Activated CD4-positive, alpha-beta T cell treated with anti-CD3 and anti-CD28 coated beads for 36 hours (primary cell): ENCODE measurements at regions not wholly inside any gene's neighbourhood (a gene's known extent, or its start where the extent isn't known, plus 50 kb on each side); places are given as distances from the start of the nearest gene placed in this dataset.

Experiments
- ATAC-seq: fragments of 200-7000 bp; cut with Tn5 transposase; one replicate; pipeline ENCODE4 v1.10.0; 2021; ENCODE audit warnings: mild to moderate bottlenecking, moderate library complexity
- CTCF ChIA-PET: fragments of 350-600 bp; sonication (Branson Sonifier 250); formaldehyde crosslinking; loops from one replicate; lab custom pipeline; 2021; ENCODE audit warnings: antibody characterized with exemption; lab: Charles Lee
- POLR2A ChIA-PET: fragments of 350-600 bp; sonication (Branson Sonifier 250); formaldehyde crosslinking; loops from one replicate; lab custom pipeline; 2021; ENCODE audit warnings: antibody characterized with exemption, inconsistent platforms; lab: Charles Lee
- DNase-seq: peaks from one replicate; pipeline ENCODE4 v3.0.0-alpha.2; 2020
- H3K27ac Mint-ChIP-seq: one replicate; pipeline ENCODE4 v1.8.0; 2021; ENCODE audit warnings: mixed read lengths
- H3K27me3 Mint-ChIP-seq: one replicate; pipeline ENCODE4 v1.8.0; 2021; ENCODE audit warnings: mixed read lengths
- H3K36me3 Mint-ChIP-seq: one replicate; pipeline ENCODE4 v1.8.0; 2021; ENCODE audit warnings: low read depth, mixed read lengths
- H3K4me1 Mint-ChIP-seq: one replicate; pipeline ENCODE4 v1.8.0; 2021; ENCODE audit warnings: mixed read lengths
- H3K4me3 Mint-ChIP-seq: one replicate; pipeline ENCODE4 v1.8.0; 2021; ENCODE audit warnings: mild to moderate bottlenecking, moderate library complexity, mixed read lengths
- H3K9me3 Mint-ChIP-seq: one replicate; pipeline ENCODE4 v1.8.0; 2021; ENCODE audit warnings: low read depth, mixed read lengths
- intact Hi-C, 2 experiments: fragments of 100-400 bp; cut with DNase I in 1 of 2; cut with micrococcal nuclease in 1 of 2; formaldehyde crosslinking; loops; one replicate each; pipeline versions ENCODE4 v1.14.2 to v1.15.1; 2022 to 2024; cut with DNase I, micrococcal nuclease

- ChIA-PET POLR2A (no interaction called here), CTCF (no interaction called here)
- H3K27me3 Mint-ChIP-seq, result peaks cover 8% of the 10 kb centered on the region
- H3K4me1 Mint-ChIP-seq, result no peaks in the 10 kb centered on the region
- no peaks in the 10 kb centered on the region for H3K9me3 Mint-ChIP-seq
- DNase-seq (no peak), ATAC-seq (no peak)
- intact Hi-C loops, result no loop called here
- no peak overlapping the region for H3K27ac Mint-ChIP-seq
- no peak overlapping the region for H3K4me3 Mint-ChIP-seq
- H3K36me3 Mint-ChIP-seq, result no peaks in the 10 kb centered on the region
Measured at GRCh38 chr7:21071561-21072501, 285.1 kb upstream of the SP8 start.

- H3K4me3 Mint-ChIP-seq, result no peak overlapping the region
- CTCF ChIA-PET, result interaction anchor here (0.6 kb wide), 1 partner anchor 896 kb away, joined by 3 read pairs; no protein-coding TSS in a partner anchor
Measured at GRCh38 chr7:21076054-21076453, 289.4 kb upstream of the SP8 start.

GRCh38 chr7:21076574-21076973 lies 289.9 kb upstream of the SP8 start:
- Mint-ChIP-seq H3K9me3 (no peaks in the 10 kb centered on the region), H3K4me1 (no peaks in the 10 kb centered on the region), H3K27me3 (peaks cover 4% of the 10 kb centered on the region), H3K4me3 (no peak overlapping the region), H3K27ac (no peak overlapping the region), H3K36me3 (no peaks in the 10 kb centered on the region)
- POLR2A ChIA-PET, result no interaction called here
- DNase-seq (no peak), ATAC-seq (no peak)
- intact Hi-C loops, result no loop called here
- CTCF ChIA-PET, result interaction anchor here (0.6 kb wide), 1 partner anchor 895 kb away, joined by 3 read pairs; no protein-coding TSS in a partner anchor

More at GRCh38 chr7:21076054-21076453, 289.4 kb upstream of the SP8 start:
- Mint-ChIP-seq H3K4me1 (no peaks in the 10 kb centered on the region), H3K27me3 (peaks cover 6% of the 10 kb centered on the region), H3K27ac (no peak overlapping the region), H3K36me3 (no peaks in the 10 kb centered on the region), H3K9me3 (no peaks in the 10 kb centered on the region)
- POLR2A ChIA-PET, result no interaction called here
- intact Hi-C loops, result no loop called here
- DNase-seq (no peak), ATAC-seq (no peak)

GRCh38 chr7:21077602-21078001 lies 290.9 kb upstream of the SP8 start:
- intact Hi-C loops, result no loop called here
- H3K9me3 Mint-ChIP-seq, result no peaks in the 10 kb centered on the region
- ATAC-seq (no peak), DNase-seq (no peak)
- no peaks in the 10 kb centered on the region for H3K36me3 Mint-ChIP-seq
- CTCF ChIA-PET, result interaction anchor here (0.7 kb wide), 2 partner anchors 9 to 62 kb away, joined by 3 read pairs; no protein-coding TSS in a partner anchor
- POLR2A ChIA-PET, result no interaction called here
- no peak overlapping the region for H3K27ac Mint-ChIP-seq
- H3K4me1 Mint-ChIP-seq, result no peaks in the 10 kb centered on the region
- peaks cover 4% of the 10 kb centered on the region for H3K27me3 Mint-ChIP-seq
- H3K4me3 Mint-ChIP-seq, result no peak overlapping the region

GRCh38 chr7:21084286-21084685 lies 297.6 kb upstream of the SP8 start:
- peaks cover 6% of the 10 kb centered on the region for H3K27me3 Mint-ChIP-seq
- ATAC-seq (no peak), DNase-seq (no peak)
- H3K36me3 Mint-ChIP-seq, result no peaks in the 10 kb centered on the region
- no peaks in the 10 kb centered on the region for H3K4me1 Mint-ChIP-seq
- no peak overlapping the region for H3K27ac Mint-ChIP-seq
- POLR2A ChIA-PET, result no interaction called here
- intact Hi-C loops, result no loop called here
- H3K9me3 Mint-ChIP-seq, result no peaks in the 10 kb centered on the region
- CTCF ChIA-PET, result no interaction called here
- no peak overlapping the region for H3K4me3 Mint-ChIP-seq

GRCh38 chr7:21086688-21087087 lies 300.0 kb upstream of the SP8 start:
- no peak for DNase-seq
- ChIA-PET POLR2A (no interaction called here), CTCF (no interaction called here)
- H3K27me3 Mint-ChIP-seq, result peaks cover 4% of the 10 kb centered on the region
- H3K4me3 Mint-ChIP-seq, result no peak overlapping the region
- H3K27ac Mint-ChIP-seq, result no peak overlapping the region
- no peaks in the 10 kb centered on the region for H3K36me3 Mint-ChIP-seq
- no peaks in the 10 kb centered on the region for H3K4me1 Mint-ChIP-seq
- no peak for ATAC-seq
- intact Hi-C loops, result no loop called here
- no peaks in the 10 kb centered on the region for H3K9me3 Mint-ChIP-seq

- DNase-seq, result no peak
- Mint-ChIP-seq H3K9me3 (no peaks in the 10 kb centered on the region), H3K36me3 (no peaks in the 10 kb centered on the region), H3K27me3 (peaks cover 2% of the 10 kb centered on the region), H3K27ac (no peak overlapping the region), H3K4me1 (no peaks in the 10 kb centered on the region), H3K4me3 (no peak overlapping the region)
- intact Hi-C loops, result no loop called here
- ATAC-seq, result no peak
- CTCF ChIA-PET, result no interaction called here
- POLR2A ChIA-PET, result no interaction called here
Measured at GRCh38 chr7:21089653-21090052, 303.0 kb upstream of the SP8 start.

- H3K27ac Mint-ChIP-seq, result no peak overlapping the region
- intact Hi-C loops, result no loop called here
- CTCF ChIA-PET, result interaction anchor here (0.6 to 0.7 kb wide), 2 partner anchors 108 to 172 kb away, joined by 3 read pairs; no protein-coding TSS in a partner anchor
Measured at GRCh38 chr7:21092766-21093702, 306.3 kb upstream of the SP8 start.

GRCh38 chr7:21094589-21094988 lies 307.9 kb upstream of the SP8 start:
- Mint-ChIP-seq H3K4me3 (no peak overlapping the region), H3K27ac (no peak overlapping the region), H3K27me3 (peaks cover 8% of the 10 kb centered on the region), H3K36me3 (no peaks in the 10 kb centered on the region), H3K9me3 (no peaks in the 10 kb centered on the region), H3K4me1 (no peaks in the 10 kb centered on the region)
- POLR2A ChIA-PET, result no interaction called here
- intact Hi-C loops, result no loop called here
- CTCF ChIA-PET, result interaction anchor here (1.7 kb wide), 1 partner anchor 12 kb away, joined by 3 read pairs; no protein-coding TSS in a partner anchor
- ATAC-seq (no peak), DNase-seq (no peak)

More at GRCh38 chr7:21092766-21093702, 306.3 kb upstream of the SP8 start:
- POLR2A ChIA-PET, result no interaction called here
- H3K27me3 Mint-ChIP-seq, result peaks cover 6% of the 10 kb centered on the region
- H3K4me1 Mint-ChIP-seq, result no peaks in the 10 kb centered on the region
- ATAC-seq (no peak), DNase-seq (no peak)
- no peak overlapping the region for H3K4me3 Mint-ChIP-seq
- no peaks in the 10 kb centered on the region for H3K36me3 Mint-ChIP-seq
- H3K9me3 Mint-ChIP-seq, result no peaks in the 10 kb centered on the region

GRCh38 chr7:21099432-21099831 lies 312.7 kb upstream of the SP8 start:
- intact Hi-C loops, result no loop called here
- ChIA-PET POLR2A (no interaction called here), CTCF (no interaction called here)
- H3K4me1 Mint-ChIP-seq, result no peaks in the 10 kb centered on the region
- DNase-seq (no peak), ATAC-seq (no peak)
- no peaks in the 10 kb centered on the region for H3K9me3 Mint-ChIP-seq
- H3K27me3 Mint-ChIP-seq, result peaks cover 15% of the 10 kb centered on the region
- no peaks in the 10 kb centered on the region for H3K36me3 Mint-ChIP-seq
- H3K27ac Mint-ChIP-seq, result no peak overlapping the region
- H3K4me3 Mint-ChIP-seq, result no peak overlapping the region

- ATAC-seq (no peak), DNase-seq (no peak)
- Mint-ChIP-seq H3K27me3 (peaks cover 15% of the 10 kb centered on the region), H3K36me3 (no peaks in the 10 kb centered on the region), H3K4me1 (no peaks in the 10 kb centered on the region), H3K4me3 (no peak overlapping the region), H3K27ac (no peak overlapping the region), H3K9me3 (no peaks in the 10 kb centered on the region)
- POLR2A ChIA-PET, result no interaction called here
- intact Hi-C loops, result no loop called here
- CTCF ChIA-PET, result no interaction called here
Measured at GRCh38 chr7:21099955-21100354, 313.3 kb upstream of the SP8 start.
